ENCODE measurements at regions not wholly inside any gene's neighbourhood (a gene's known extent, or its start where the extent isn't known, plus 50 kb on each side); places are given as distances from the start of the nearest gene placed in this dataset.

DNA sequence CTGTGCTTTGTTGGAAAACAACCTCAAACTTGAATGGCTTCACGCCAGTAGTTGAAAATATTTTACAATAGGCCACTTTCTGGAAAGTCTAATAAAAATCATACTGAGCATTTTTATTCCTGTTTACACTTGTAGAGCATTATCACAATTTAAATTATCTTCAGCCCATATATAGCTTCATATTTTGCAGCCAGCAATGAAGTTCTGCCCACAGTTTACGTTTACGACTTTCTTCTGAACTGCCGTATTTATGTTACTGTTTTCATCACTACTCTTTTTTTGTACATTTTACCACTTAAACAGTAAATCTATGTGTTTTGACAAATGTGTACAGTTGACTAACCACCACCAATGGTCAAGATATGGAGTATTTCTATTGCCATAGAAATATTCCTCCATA lies 86.2 kb downstream of the COPS8 start (continued):
- TF ChIP-seq E2F8 (IDR thresholded peaks at IDR 0.05; ENCODE audit: low read depth, partially characterized antibody): no peak
- TF ChIP-seq ARID1B (IDR thresholded peaks at IDR 0.05): no peak
- TF ChIP-seq ZZZ3 (IDR thresholded peaks at IDR 0.05): no peak
- TF ChIP-seq, protein P1, sequence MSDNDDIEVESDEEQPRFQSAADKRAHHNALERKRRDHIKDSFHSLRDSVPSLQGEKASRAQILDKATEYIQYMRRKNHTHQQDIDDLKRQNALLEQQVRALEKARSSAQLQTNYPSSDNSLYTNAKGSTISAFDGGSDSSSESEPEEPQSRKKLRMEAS (CRISPR knock-in tag; IDR thresholded peaks at IDR 0.05): no peak
- TF ChIP-seq SMAD3 (CRISPR knock-in tag; conservative IDR thresholded peaks at IDR 0.05): no peak
- no peak for TF ChIP-seq SRSF3 (IDR thresholded peaks at IDR 0.05; ENCODE audit: insufficient read depth, low read length)
- TF ChIP-seq MEF2A (IDR thresholded peaks at IDR 0.05; ENCODE audit: control insufficient read depth, low read depth, low read length): no peak
- no peak for TF ChIP-seq EHMT2 (IDR thresholded peaks at IDR 0.05)
- TF ChIP-seq, protein P2, sequence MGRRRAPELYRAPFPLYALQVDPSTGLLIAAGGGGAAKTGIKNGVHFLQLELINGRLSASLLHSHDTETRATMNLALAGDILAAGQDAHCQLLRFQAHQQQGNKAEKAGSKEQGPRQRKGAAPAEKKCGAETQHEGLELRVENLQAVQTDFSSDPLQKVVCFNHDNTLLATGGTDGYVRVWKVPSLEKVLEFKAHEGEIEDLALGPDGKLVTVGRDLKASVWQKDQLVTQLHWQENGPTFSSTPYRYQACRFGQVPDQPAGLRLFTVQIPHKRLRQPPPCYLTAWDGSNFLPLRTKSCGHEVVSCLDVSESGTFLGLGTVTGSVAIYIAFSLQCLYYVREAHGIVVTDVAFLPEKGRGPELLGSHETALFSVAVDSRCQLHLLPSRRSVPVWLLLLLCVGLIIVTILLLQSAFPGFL (CRISPR knock-in tag; IDR thresholded peaks at IDR 0.05): no peak
- TF ChIP-seq NCOA6 (IDR thresholded peaks at IDR 0.05): no peak
- no peak for TF ChIP-seq TAF15 (IDR thresholded peaks at IDR 0.05; ENCODE audit: low read depth, low read length)
- no peak for TF ChIP-seq DEAF1 (CRISPR knock-in tag; IDR thresholded peaks at IDR 0.05)
